HG03095 (cell line): ENCODE measurements at regions not wholly inside any gene's neighbourhood (a gene's known extent, or its start where the extent isn't known, plus 50 kb on each side); places are given as distances from the start of the nearest gene placed in this dataset.
"Not testable (repeated sequence)": the region's sequence is repeated elsewhere in the genome, so short reads cannot be mapped to it uniquely, and the experiment has no call there.

Experiments used
- ATAC-seq: cut with Tn5 transposase; IDR thresholded peaks from one replicate; pipeline ENCODE4 v1.9.1; 2021; ENCODE audit warnings: moderate library complexity; ENCODE audit not compliant: unreplicated experiment

- no peak for ATAC-seq
These were observed 200.1 kb downstream of the KCNJ2 start for GRCh38 chr17:70369391-70369790.

GRCh38 chr17:70370816-70371215, 201.5 kb downstream of the KCNJ2 start:
- no peak for ATAC-seq

GRCh38 chr17:70373369-70373768, 204.0 kb downstream of the KCNJ2 start:
- no peak for ATAC-seq

GRCh38 chr17:70374496-70374895, 205.2 kb downstream of the KCNJ2 start:
- no peak for ATAC-seq

- no peak for ATAC-seq
These were observed 206.1 kb downstream of the KCNJ2 start for GRCh38 chr17:70375406-70375805.

GRCh38 chr17:70375813-70376770, 206.8 kb downstream of the KCNJ2 start:
- ATAC-seq, result no peak

- ATAC-seq, result no peak
These were observed 208.3 kb downstream of the KCNJ2 start for GRCh38 chr17:70377654-70378053.

GRCh38 chr17:70378076-70378475, 208.7 kb downstream of the KCNJ2 start:
- ATAC-seq, result no peak

- no peak for ATAC-seq
These were observed 210.6 kb downstream of the KCNJ2 start for GRCh38 chr17:70379945-70380344.

- ATAC-seq, result not testable (repeated sequence)
These were observed 212.6 kb downstream of the KCNJ2 start for GRCh38 chr17:70381916-70382315.

GRCh38 chr17:70388326-70388725, 219.0 kb downstream of the KCNJ2 start:
- no peak for ATAC-seq

- ATAC-seq, result not testable (repeated sequence)
These were observed 220.0 kb downstream of the KCNJ2 start for GRCh38 chr17:70389232-70389757.

- ATAC-seq, result no peak
These were observed 220.7 kb downstream of the KCNJ2 start for GRCh38 chr17:70390049-70390448.

GRCh38 chr17:70394473-70395232, 225.3 kb downstream of the KCNJ2 start:
- no peak for ATAC-seq

- ATAC-seq, result no peak
These were observed 236.3 kb downstream of the KCNJ2 start for GRCh38 chr17:70405492-70406220.

- no peak for ATAC-seq
These were observed 238.2 kb downstream of the KCNJ2 start for GRCh38 chr17:70407506-70407905.

GRCh38 chr17:70408768-70409167, 239.4 kb downstream of the KCNJ2 start:
- ATAC-seq, result no peak

GRCh38 chr17:70414300-70414699, 245.0 kb downstream of the KCNJ2 start:
- no peak for ATAC-seq

- ATAC-seq, result no peak
These were observed 251.6 kb downstream of the KCNJ2 start for GRCh38 chr17:70420861-70421445.

GRCh38 chr17:70422862-70423261, 253.5 kb downstream of the KCNJ2 start:
- ATAC-seq, result no peak

GRCh38 chr17:70423562-70423961, 254.2 kb downstream of the KCNJ2 start:
- ATAC-seq, result no peak
